ENCODE measurements at regions not wholly inside any gene's neighbourhood (a gene's known extent, or its start where the extent isn't known, plus 50 kb on each side); places are given as distances from the start of the nearest gene placed in this dataset.

- no peak for TF ChIP-seq EZH2 (IDR thresholded peaks at IDR 0.05; ENCODE audit: borderline replicate concordance, low read depth, low read length, poor library complexity, severe bottlenecking)
- TF ChIP-seq CTCF (conservative IDR thresholded peaks at IDR 0.05; ENCODE audit: low read depth, low read length): no peak
Measured at GRCh38 chr3:22262386-22262785, 511.4 kb upstream of the ZNF385D start.
